OCI-LY1 (cell line): ENCODE measurements at regions not wholly inside any gene's neighbourhood (a gene's known extent, or its start where the extent isn't known, plus 50 kb on each side); places are given as distances from the start of the nearest gene placed in this dataset.

Experiments
- CTCF ChIP-seq: fragments of 200-600 bp; sonication (generic), shearing (Covaris generic); IDR thresholded peaks from 2 replicates; pipeline ENCODE4 v1.5.1; 2017; ENCODE audit warnings: mild to moderate bottlenecking, antibody characterized with exemption, low read length, moderate library complexity, mixed read lengths
- EZH2 ChIP-seq: fragments of 200-600 bp; sonication (generic), shearing (Covaris generic); IDR thresholded peaks from 2 replicates; pipeline ENCODE4 v1.8.0; 2017; ENCODE audit warnings: borderline replicate concordance, mixed run types, mild to moderate bottlenecking, antibody characterized with exemption, low read length, moderate library complexity, mixed read lengths

GRCh38 chr21:29233256-29233546, 65.5 kb upstream of the BACH1 start:
- TF ChIP-seq CTCF = peak; percentile 34; the same call in 1 of the 2 replicates
- TF ChIP-seq EZH2 = no peak
